K562 (cell line): ENCODE measurements at regions not wholly inside any gene's neighbourhood (a gene's known extent, or its start where the extent isn't known, plus 50 kb on each side); places are given as distances from the start of the nearest gene placed in this dataset.

Experiments
- CHD7 ChIP-seq: fragments of 200-600 bp; sonication (generic); IDR thresholded peaks from one replicate; pipeline ENCODE4 v1.6.1; 2012; ENCODE audit warnings: mild to moderate bottlenecking, low read depth, low read length, inconsistent platforms
- EP400 ChIP-seq: fragments of 450-650 bp; IDR thresholded peaks from 2 replicates; pipeline ENCODE4 v1.6.1; 2017; ENCODE audit warnings: antibody characterized with exemption, mild to moderate bottlenecking, moderate library complexity

GRCh38 chr5:100275631-100276030, 259.5 kb upstream of the FAM174A start (continued):
- TF ChIP-seq CHD7 (no peak), EP400 (no peak)
